Spleen (tissue), 7 donors: ENCODE measurements at regions not wholly inside any gene's neighbourhood (a gene's known extent, or its start where the extent isn't known, plus 50 kb on each side); places are given as distances from the start of the nearest gene placed in this dataset.

Source experiments
- POLR2A ChIP-seq, 3 donors: fragments of 450-650 bp; IDR thresholded peaks; one replicate each; pipeline ENCODE4 v1.5.1; 2017; ENCODE audit warnings: antibody characterized with exemption in 3 of 3, mild to moderate bottlenecking in 1 of 3
- POLR2AphosphoS5 ChIP-seq, 3 donors: sonication (generic); formaldehyde crosslinking; IDR thresholded peaks; one replicate each; pipeline ENCODE4 v1.5.1; 2017; ENCODE audit warnings: antibody characterized with exemption in 3 of 3
- TF ChIP-seq, protein P1 (sequence below), 11 experiments: fragments of 200-600 bp in 7 of 11; fragments of 450-650 bp in 4 of 11; sonication (generic) in 4 of 11; IDR thresholded peaks in 8 of 11; conservative IDR thresholded peaks in 3 of 11; 1 replicate in 7 of 11; 2 replicates in 4 of 11; pipeline versions ENCODE4 v1.4.0 to v1.8.0; 2016 to 2021; ENCODE audit warnings: antibody characterized with exemption in 11 of 11, inconsistent platforms in 4 of 11, mild to moderate bottlenecking in 1 of 11
- donor health status: DM: no; HTN: no; CAD: no; lungs with moderate emphysema.
- donor health status: DM: no; HTN: no; CAD: no.
- donor health status: DM: no; HTN: no; CAD: no.

DNA sequence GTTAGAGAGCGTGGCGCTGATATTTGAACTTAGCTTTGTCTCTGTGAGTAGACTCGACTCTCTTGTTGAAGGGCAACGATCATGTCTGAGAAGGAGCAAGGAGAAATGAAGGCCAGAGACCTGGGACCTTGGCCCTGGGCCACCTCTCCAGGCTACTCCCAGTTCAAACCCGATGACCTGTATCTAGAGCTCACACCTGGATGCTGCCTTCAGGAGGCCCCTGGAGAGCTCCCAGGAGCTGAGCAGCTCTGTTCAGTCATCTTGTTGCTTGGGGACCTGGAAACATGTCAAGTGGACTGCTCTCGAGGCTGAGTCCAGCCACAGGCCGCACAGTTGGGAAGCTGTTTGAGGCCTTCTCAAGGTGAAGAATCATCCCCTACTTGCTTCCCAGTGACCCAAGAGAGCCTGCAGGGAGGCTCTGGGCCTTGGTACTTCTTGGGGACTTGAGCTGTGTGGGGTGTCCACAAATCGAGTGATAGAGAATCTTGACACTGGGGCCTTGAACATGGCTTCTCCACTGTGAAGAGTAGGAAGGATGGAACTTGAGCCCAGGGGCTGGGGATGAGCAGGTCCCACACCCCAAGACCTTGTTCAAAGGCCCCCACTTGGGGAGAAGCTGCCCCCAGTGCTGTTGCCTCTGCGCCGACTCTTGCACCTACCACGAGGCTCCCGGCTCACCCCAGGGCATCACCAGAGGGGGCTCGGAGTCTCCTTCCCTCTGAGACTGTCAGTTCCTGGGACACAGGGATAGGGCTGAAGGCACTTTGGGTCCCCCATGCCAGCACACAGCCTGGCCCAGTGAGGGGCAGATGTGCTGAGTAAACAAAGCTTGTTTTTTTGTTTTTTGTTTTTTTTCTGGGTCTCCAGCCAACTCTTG lies 112.1 kb downstream of the IRX5 start:
- TF ChIP-seq, protein P1, sequence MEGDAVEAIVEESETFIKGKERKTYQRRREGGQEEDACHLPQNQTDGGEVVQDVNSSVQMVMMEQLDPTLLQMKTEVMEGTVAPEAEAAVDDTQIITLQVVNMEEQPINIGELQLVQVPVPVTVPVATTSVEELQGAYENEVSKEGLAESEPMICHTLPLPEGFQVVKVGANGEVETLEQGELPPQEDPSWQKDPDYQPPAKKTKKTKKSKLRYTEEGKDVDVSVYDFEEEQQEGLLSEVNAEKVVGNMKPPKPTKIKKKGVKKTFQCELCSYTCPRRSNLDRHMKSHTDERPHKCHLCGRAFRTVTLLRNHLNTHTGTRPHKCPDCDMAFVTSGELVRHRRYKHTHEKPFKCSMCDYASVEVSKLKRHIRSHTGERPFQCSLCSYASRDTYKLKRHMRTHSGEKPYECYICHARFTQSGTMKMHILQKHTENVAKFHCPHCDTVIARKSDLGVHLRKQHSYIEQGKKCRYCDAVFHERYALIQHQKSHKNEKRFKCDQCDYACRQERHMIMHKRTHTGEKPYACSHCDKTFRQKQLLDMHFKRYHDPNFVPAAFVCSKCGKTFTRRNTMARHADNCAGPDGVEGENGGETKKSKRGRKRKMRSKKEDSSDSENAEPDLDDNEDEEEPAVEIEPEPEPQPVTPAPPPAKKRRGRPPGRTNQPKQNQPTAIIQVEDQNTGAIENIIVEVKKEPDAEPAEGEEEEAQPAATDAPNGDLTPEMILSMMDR (IDR thresholded peaks at IDR 0.05 in 8 of 11, conservative IDR thresholded peaks at IDR 0.05 in 3 of 11): no peak
- TF ChIP-seq POLR2A (IDR thresholded peaks at IDR 0.05) (no peak), POLR2AphosphoS5 (IDR thresholded peaks at IDR 0.05) (no peak)
